Stromal cell of bone marrow (primary cell): ENCODE measurements at regions not wholly inside any gene's neighbourhood (a gene's known extent, or its start where the extent isn't known, plus 50 kb on each side); places are given as distances from the start of the nearest gene placed in this dataset.

ENCODE experiments used
- DNase-seq: peaks from one replicate; pipeline ENCODE4 v3.0.0-alpha.2; 2012; ENCODE audit warnings: low read depth

- DNase-seq, result no peak
These were observed 171.9 kb downstream of the FGFR2 start for GRCh38 chr10:121426307-121426706.
